Epithelial cell of proximal tubule (primary cell): ENCODE measurements at regions not wholly inside any gene's neighbourhood (a gene's known extent, or its start where the extent isn't known, plus 50 kb on each side); places are given as distances from the start of the nearest gene placed in this dataset.

Source experiments
- DNase-seq: peaks from one replicate; pipeline ENCODE4 v3.0.0-alpha.2; 2011; ENCODE audit warnings: low read depth
- H3K4me3 ChIP-seq: 2 replicates; pipeline ENCODE4 v1.5.1; 2011; ENCODE audit warnings: low read depth, mild to moderate bottlenecking, low read length
- CTCF ChIP-seq: conservative IDR thresholded peaks from 2 replicates; pipeline ENCODE4 v1.5.1; 2012; ENCODE audit warnings: low read depth, mild to moderate bottlenecking, low read length

- DNase-seq, result no peak
- no peak for TF ChIP-seq CTCF
- H3K4me3 ChIP-seq, result no peak overlapping the region
Observed at GRCh38 chr14:40618225-40618898, 988.3 kb upstream of the LRFN5 start.

GRCh38 chr14:40616579-40616978 lies 990.1 kb upstream of the LRFN5 start:
- no peak for TF ChIP-seq CTCF
- H3K4me3 ChIP-seq, result no peak overlapping the region
- DNase-seq, result no peak

- TF ChIP-seq CTCF, result no peak
- no peak overlapping the region for H3K4me3 ChIP-seq
- DNase-seq, result no peak
Observed at GRCh38 chr14:40601063-40601462, 1005.6 kb upstream of the LRFN5 start.

GRCh38 chr14:40599725-40600124 lies 1007.0 kb upstream of the LRFN5 start:
- no peak for TF ChIP-seq CTCF
- DNase-seq, result peak; percentile 16
- no peak overlapping the region for H3K4me3 ChIP-seq

- DNase-seq, result no peak
- TF ChIP-seq CTCF, result no peak
- no peak overlapping the region for H3K4me3 ChIP-seq
Observed at GRCh38 chr14:40581264-40581663, 1025.4 kb upstream of the LRFN5 start.

GRCh38 chr14:40576880-40577478 lies 1029.7 kb upstream of the LRFN5 start:
- DNase-seq, result no peak
- TF ChIP-seq CTCF, result no peak
- H3K4me3 ChIP-seq, result no peak overlapping the region

GRCh38 chr14:40574780-40575179 lies 1031.9 kb upstream of the LRFN5 start:
- DNase-seq, result no peak
- no peak for TF ChIP-seq CTCF
- H3K4me3 ChIP-seq, result no peak overlapping the region
